Neural crest cell (in vitro differentiated cells): ENCODE measurements at regions not wholly inside any gene's neighbourhood (a gene's known extent, or its start where the extent isn't known, plus 50 kb on each side); places are given as distances from the start of the nearest gene placed in this dataset.

ENCODE experiments used
- DNase-seq: peaks from one replicate; pipeline ENCODE4 v3.0.0; 2021; ENCODE audit warnings: low read depth, mixed read lengths, low spot score
- H3K27ac Mint-ChIP-seq: one replicate; pipeline ENCODE4 v1.8.0; 2021; ENCODE audit warnings: mild to moderate bottlenecking, mixed read lengths; ENCODE audit not compliant: unreplicated experiment
- H3K27me3 Mint-ChIP-seq: 2 replicates; pipeline ENCODE4 v1.8.0; 2021; ENCODE audit warnings: low read depth, mild to moderate bottlenecking, mixed read lengths
- H3K36me3 Mint-ChIP-seq: 2 replicates; pipeline ENCODE4 v1.8.0; 2021; ENCODE audit warnings: low read depth, mild to moderate bottlenecking, mixed read lengths
- H3K4me1 Mint-ChIP-seq: 2 replicates; pipeline ENCODE4 v1.8.0; 2021; ENCODE audit warnings: mixed read lengths
- H3K4me3 Mint-ChIP-seq: one replicate; pipeline ENCODE4 v1.8.0; 2021; ENCODE audit warnings: mild to moderate bottlenecking, mixed read lengths
- H3K9me3 Mint-ChIP-seq: 2 replicates; pipeline ENCODE4 v1.8.0; 2021; ENCODE audit warnings: mixed read lengths
- TF ChIP-seq, protein P1 (sequence below): fragments of 200-600 bp; sonication (generic); conservative IDR thresholded peaks from 2 replicates; pipeline ENCODE4 v1.5.0; 2021; ENCODE audit warnings: antibody characterized with exemption, mild to moderate bottlenecking

DNA sequence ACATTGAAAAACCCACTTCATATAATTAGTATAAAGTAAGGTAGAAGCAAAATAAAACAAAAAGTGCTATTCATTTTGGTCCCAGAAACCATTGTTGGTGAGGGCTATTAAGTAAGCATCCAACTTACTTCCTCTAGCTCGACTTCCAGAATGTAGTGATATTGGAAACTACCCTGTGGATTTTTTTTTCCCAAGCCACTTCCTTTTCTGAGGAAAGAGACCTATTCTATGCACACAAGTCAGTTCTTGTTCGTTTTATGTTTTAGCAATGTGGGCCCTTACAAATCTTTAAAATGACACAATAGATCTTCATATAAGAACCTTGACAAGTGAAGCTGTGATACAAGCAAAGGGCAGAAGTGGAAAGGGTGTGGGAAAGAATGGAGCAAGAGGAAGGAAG, 402.0 kb upstream of the TBL1XR1 start:
- TF ChIP-seq, protein P1, sequence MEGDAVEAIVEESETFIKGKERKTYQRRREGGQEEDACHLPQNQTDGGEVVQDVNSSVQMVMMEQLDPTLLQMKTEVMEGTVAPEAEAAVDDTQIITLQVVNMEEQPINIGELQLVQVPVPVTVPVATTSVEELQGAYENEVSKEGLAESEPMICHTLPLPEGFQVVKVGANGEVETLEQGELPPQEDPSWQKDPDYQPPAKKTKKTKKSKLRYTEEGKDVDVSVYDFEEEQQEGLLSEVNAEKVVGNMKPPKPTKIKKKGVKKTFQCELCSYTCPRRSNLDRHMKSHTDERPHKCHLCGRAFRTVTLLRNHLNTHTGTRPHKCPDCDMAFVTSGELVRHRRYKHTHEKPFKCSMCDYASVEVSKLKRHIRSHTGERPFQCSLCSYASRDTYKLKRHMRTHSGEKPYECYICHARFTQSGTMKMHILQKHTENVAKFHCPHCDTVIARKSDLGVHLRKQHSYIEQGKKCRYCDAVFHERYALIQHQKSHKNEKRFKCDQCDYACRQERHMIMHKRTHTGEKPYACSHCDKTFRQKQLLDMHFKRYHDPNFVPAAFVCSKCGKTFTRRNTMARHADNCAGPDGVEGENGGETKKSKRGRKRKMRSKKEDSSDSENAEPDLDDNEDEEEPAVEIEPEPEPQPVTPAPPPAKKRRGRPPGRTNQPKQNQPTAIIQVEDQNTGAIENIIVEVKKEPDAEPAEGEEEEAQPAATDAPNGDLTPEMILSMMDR = no peak
- no peaks in the 10 kb centered on the region for H3K9me3 Mint-ChIP-seq
- H3K4me1 Mint-ChIP-seq = peaks cover 56% of the 10 kb centered on the region
- H3K36me3 Mint-ChIP-seq = no peaks in the 10 kb centered on the region
- no peak for DNase-seq
- peak overlapping the region; percentile 16 for H3K27ac Mint-ChIP-seq
- H3K27me3 Mint-ChIP-seq = no peaks in the 10 kb centered on the region
- H3K4me3 Mint-ChIP-seq = no peak overlapping the region

DNA sequence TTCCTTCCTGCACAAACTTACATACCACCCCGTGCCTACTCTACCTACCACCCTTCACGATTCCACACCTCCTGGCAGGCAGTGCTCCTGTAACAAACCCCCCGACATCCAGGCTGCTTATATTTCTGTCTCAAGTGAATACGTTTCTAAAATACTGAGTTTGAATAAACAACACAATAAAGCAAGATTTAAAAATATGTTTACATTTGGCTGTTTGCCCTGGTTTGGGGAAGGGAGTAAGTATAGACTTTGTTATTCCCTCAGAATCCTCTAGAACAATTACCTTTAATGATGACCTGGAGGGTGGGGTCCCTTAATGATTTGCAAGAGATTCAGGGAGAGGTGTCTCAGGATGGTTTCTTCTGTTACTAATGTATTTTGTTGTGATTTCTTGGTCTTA, 402.6 kb upstream of the TBL1XR1 start:
- H3K9me3 Mint-ChIP-seq = peaks cover under 1% of the 10 kb centered on the region
- TF ChIP-seq, protein P1 = no peak

DNA sequence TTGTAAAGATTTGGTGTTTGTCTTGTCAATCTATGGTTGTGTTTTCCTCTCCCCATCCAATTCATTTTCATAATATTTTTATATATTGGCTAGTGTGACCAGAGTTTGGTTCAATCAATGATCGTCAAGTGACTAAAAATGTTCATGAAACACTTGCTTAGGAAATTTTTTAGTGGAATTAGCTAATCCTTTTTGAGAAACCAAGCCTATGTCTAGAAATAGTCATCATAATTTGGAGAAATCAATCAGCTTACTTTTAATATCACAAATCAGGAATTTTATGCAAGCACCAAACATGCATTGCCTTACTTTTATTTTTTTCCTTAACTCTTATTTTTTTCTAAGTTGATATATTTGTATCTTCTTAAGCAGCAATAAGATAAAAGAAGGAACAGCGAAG, 403.1 kb upstream of the TBL1XR1 start:
- TF ChIP-seq, protein P1 = no peak
- no peak for DNase-seq
- Mint-ChIP-seq H3K4me1 (peaks cover 52% of the 10 kb centered on the region), H3K4me3 (no peak overlapping the region), H3K27me3 (no peaks in the 10 kb centered on the region), H3K27ac (no peak overlapping the region), H3K9me3 (peaks cover 5% of the 10 kb centered on the region), H3K36me3 (peaks cover 3% of the 10 kb centered on the region)

More for the DNA sequence above, 402.6 kb upstream of the TBL1XR1 start:
- DNase-seq = no peak
- Mint-ChIP-seq H3K27ac (no peak overlapping the region), H3K4me1 (peaks cover 52% of the 10 kb centered on the region), H3K4me3 (no peak overlapping the region), H3K27me3 (no peaks in the 10 kb centered on the region), H3K36me3 (peaks cover under 1% of the 10 kb centered on the region)

DNA sequence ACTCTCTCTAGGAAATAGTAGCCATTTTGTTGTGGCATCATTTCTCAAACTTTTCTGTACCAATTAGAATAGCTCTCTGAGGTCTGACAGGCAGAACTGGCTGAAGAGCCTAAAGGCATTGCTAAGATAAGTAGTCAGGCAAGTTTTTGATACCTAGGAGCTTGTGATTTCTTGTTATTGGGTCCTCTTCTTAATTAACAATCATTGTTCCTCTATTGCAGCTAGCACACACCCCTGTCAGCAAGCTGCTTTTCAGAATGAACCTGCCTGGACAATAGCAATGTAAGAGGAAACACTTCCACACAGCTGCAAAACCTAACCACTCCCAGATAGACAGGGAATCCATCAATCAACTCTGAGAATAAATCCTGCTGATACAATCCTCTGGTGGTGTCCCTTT, 403.9 kb upstream of the TBL1XR1 start:
- H3K4me3 Mint-ChIP-seq = no peak overlapping the region
- no peaks in the 10 kb centered on the region for H3K27me3 Mint-ChIP-seq
- H3K9me3 Mint-ChIP-seq = peaks cover 7% of the 10 kb centered on the region
- peaks cover 52% of the 10 kb centered on the region for H3K4me1 Mint-ChIP-seq
- H3K27ac Mint-ChIP-seq = no peak overlapping the region
- TF ChIP-seq, protein P1 = no peak
- no peak for DNase-seq
- H3K36me3 Mint-ChIP-seq = peaks cover 6% of the 10 kb centered on the region

DNA sequence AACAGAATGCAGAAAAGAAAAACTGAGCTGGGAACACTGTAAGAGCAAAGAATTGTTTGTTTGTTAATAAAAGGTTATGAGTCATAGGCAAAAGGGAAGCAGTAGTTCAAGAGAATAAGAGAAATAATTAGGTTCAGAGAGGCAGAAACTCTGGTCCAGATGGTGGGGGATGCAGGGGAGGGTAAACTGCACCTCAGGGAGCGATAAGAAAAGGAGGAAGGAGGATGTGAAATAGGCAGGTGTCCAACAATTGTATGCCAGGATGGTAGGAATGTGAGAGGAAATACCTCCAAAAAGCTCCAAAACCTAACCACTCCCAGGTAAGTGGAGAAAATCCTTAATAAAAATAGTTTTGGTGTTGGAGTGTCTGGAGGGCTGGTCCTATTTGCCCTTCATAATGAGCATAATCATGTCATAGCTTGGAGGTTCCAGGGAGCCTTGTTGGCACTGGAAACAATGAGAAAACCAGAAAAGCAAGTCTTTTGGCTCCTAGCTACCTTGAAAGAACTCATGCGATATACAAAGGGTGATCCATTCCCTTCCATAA, 405.4 kb upstream of the TBL1XR1 start:
- Mint-ChIP-seq H3K36me3 (peaks cover 6% of the 10 kb centered on the region), H3K27me3 (no peaks in the 10 kb centered on the region), H3K9me3 (peaks cover 7% of the 10 kb centered on the region), H3K27ac (peak overlapping the region; percentile 32), H3K4me3 (no peak overlapping the region), H3K4me1 (peaks cover 55% of the 10 kb centered on the region)
- TF ChIP-seq, protein P1 = no peak
- no peak for DNase-seq
